IMR-90 (cell line): ENCODE measurements at regions not wholly inside any gene's neighbourhood (a gene's known extent, or its start where the extent isn't known, plus 50 kb on each side); places are given as distances from the start of the nearest gene placed in this dataset.

Source experiments
- ATAC-seq: fragments of 200-7000 bp; cut with Tn5 transposase; 2 replicates; pipeline ENCODE4 v1.9.1; 2020; ENCODE audit warnings: low read depth, mild to moderate bottlenecking, moderate library complexity
- BruUV-seq: library from RNA; stranded (reverse); fragments of 400-500 nt; replicated peaks from 2 replicates; lab custom pipeline; 2021; lab: Mats Ljungman, UMichigan
- CTCF ChIA-PET: fragments of 300-600 bp; formaldehyde crosslinking; extraction: SDS; loops from one replicate; lab custom pipeline; 2021; ENCODE audit warnings: antibody characterized with exemption; lab: Yijun Ruan, JAX
- POLR2A ChIA-PET: fragments of 300-600 bp; sonication (Branson Sonifier 250); formaldehyde crosslinking; loops from one replicate; lab custom pipeline; 2022; ENCODE audit warnings: antibody characterized with exemption; ENCODE audit not compliant: unreplicated experiment; lab: Charles Lee
- DNase-seq: peaks from one replicate; pipeline ENCODE4 v3.0.0; 2013
- H2AFZ ChIP-seq: replicated peaks from 2 replicates; pipeline ENCODE3; 2013; ENCODE audit warnings: low read length, mild to moderate bottlenecking; ENCODE audit not compliant: poor library complexity
- H2AK5ac ChIP-seq: 2 replicates; pipeline ENCODE4 v1.6.1; 2013; ENCODE audit warnings: low read depth, low read length, inconsistent platforms
- H2AK9ac ChIP-seq: replicated peaks from 2 replicates; pipeline ENCODE3; 2013; ENCODE audit warnings: mild to moderate bottlenecking, low read depth, low read length, moderate library complexity; ENCODE audit not compliant: poor library complexity
- H2BK120ac ChIP-seq: 2 replicates; pipeline ENCODE4 v1.6.1; 2013; ENCODE audit warnings: low read depth, low read length, inconsistent platforms
- H2BK15ac ChIP-seq: 3 replicates; pipeline ENCODE4 v1.6.1; 2013; ENCODE audit warnings: low read depth, low read length, inconsistent platforms
- H2BK20ac ChIP-seq: 2 replicates; pipeline ENCODE4 v1.6.1; 2013; ENCODE audit warnings: low read depth, mild to moderate bottlenecking, inconsistent platforms, low read length, moderate library complexity
- H2BK5ac ChIP-seq: 2 replicates; pipeline ENCODE4 v1.6.1; 2013; ENCODE audit warnings: mild to moderate bottlenecking, low read depth, low read length, inconsistent platforms; ENCODE audit not compliant: poor library complexity, severe bottlenecking
- H3K14ac ChIP-seq: replicated peaks from 2 replicates; pipeline ENCODE4 v1.6.1; 2013; ENCODE audit warnings: low read depth, low read length, inconsistent platforms
- H3K18ac ChIP-seq: 2 replicates; pipeline ENCODE4 v1.6.1; 2013; ENCODE audit warnings: low read depth, low read length, control low read depth
- H3K23ac ChIP-seq: 2 replicates; pipeline ENCODE4 v1.6.1; 2013; ENCODE audit warnings: low read depth, low read length, inconsistent platforms
- H3K27ac ChIP-seq: 2 replicates; pipeline ENCODE4 v1.5.1; 2013; ENCODE audit warnings: mild to moderate bottlenecking, control low read depth, low read length; ENCODE audit not compliant: insufficient read depth
- H3K27me3 ChIP-seq: 2 replicates; pipeline ENCODE4 v1.6.1; 2013; ENCODE audit warnings: low read length; ENCODE audit not compliant: control insufficient read depth, insufficient read depth
- H3K36me3 ChIP-seq: 2 replicates; pipeline ENCODE4 v1.6.1; 2013; ENCODE audit warnings: low read length, mixed read lengths; ENCODE audit not compliant: control insufficient read depth, insufficient read depth
- H3K4ac ChIP-seq: 2 replicates; pipeline ENCODE4 v1.6.1; 2013; ENCODE audit warnings: low read depth, low read length, inconsistent platforms
- H3K4me1 ChIP-seq: 2 replicates; pipeline ENCODE4 v1.6.1; 2013; ENCODE audit warnings: low read length, mixed read lengths; ENCODE audit not compliant: control insufficient read depth, insufficient read depth
- H3K4me2 ChIP-seq: 2 replicates; pipeline ENCODE4 v1.6.1; 2013; ENCODE audit warnings: low read depth, mild to moderate bottlenecking, control low read depth, low read length, moderate library complexity
- H3K4me3 ChIP-seq: 2 replicates; pipeline ENCODE4 v1.5.1; 2013; ENCODE audit warnings: low read depth, mild to moderate bottlenecking, control low read depth, low read length, moderate library complexity; ENCODE audit not compliant: insufficient read depth
- H3K56ac ChIP-seq: 2 replicates; pipeline ENCODE4 v1.6.1; 2013; ENCODE audit warnings: low read length, inconsistent platforms; ENCODE audit not compliant: insufficient read depth; ENCODE audit errors: extremely low read depth
- H3K79me1 ChIP-seq, 2 experiments: 2 replicates each; pipeline ENCODE4 v1.6.1; 2013; ENCODE audit warnings: low read length in 2 of 2, inconsistent platforms in 1 of 2, low read depth in 1 of 2
- H3K9ac ChIP-seq: 2 replicates; pipeline ENCODE4 v1.6.1; 2013; ENCODE audit warnings: low read depth, low read length, control low read depth
- H3K9me1 ChIP-seq: 2 replicates; pipeline ENCODE4 v1.6.1; 2013; ENCODE audit warnings: low read length, inconsistent platforms; ENCODE audit not compliant: insufficient read depth
- H3K9me3 ChIP-seq: 2 replicates; pipeline ENCODE4 v1.6.1; 2013; ENCODE audit warnings: low read length; ENCODE audit not compliant: control insufficient read depth, insufficient read depth
- H4K20me1 ChIP-seq: 2 replicates; pipeline ENCODE4 v1.6.1; 2013; ENCODE audit warnings: low read length, inconsistent platforms; ENCODE audit not compliant: insufficient read depth
- H4K5ac ChIP-seq: 2 replicates; pipeline ENCODE4 v1.6.1; 2013; ENCODE audit warnings: mild to moderate bottlenecking, low read depth, low read length, control low read depth
- H4K8ac ChIP-seq, 2 experiments: 2 replicates each; pipeline ENCODE4 v1.6.1; 2013; ENCODE audit warnings: low read depth in 2 of 2, low read length in 2 of 2, control low read depth in 1 of 2, inconsistent platforms in 1 of 2
- H4K91ac ChIP-seq: 2 replicates; pipeline ENCODE4 v1.6.1; 2013; ENCODE audit warnings: low read depth, low read length, inconsistent platforms; ENCODE audit not compliant: insufficient read depth
- CTCF ChIP-seq: conservative IDR thresholded peaks from 2 replicates; pipeline ENCODE4 v1.5.1; 2012; ENCODE audit warnings: mild to moderate bottlenecking, low read depth, low read length, improper control_type of control experiment
- FOS ChIP-seq: fragments of 150-350 bp; IDR thresholded peaks from 2 replicates; pipeline ENCODE4 v1.6.1; 2016; ENCODE audit warnings: low read depth, low read length
- WGBS, 2 experiments: methylation state at CpG; one replicate each; pipeline versions ENCODE4 v1.1.5 to v1.1.7; 2013; ENCODE audit warnings: missing lambda C conversion rate in 2 of 2; ENCODE audit not compliant: insufficient read length in 1 of 2; ENCODE audit errors: extremely low coverage in 2 of 2; 5-methylcytosine and 5-hydroxymethylcytosine counted together
- dilution Hi-C: fragments of 300-500 bp; cut with HindIII; formaldehyde crosslinking; loops from one replicate; pipeline ENCODE4 v1.14.3; 2018; ENCODE audit warnings: low sequenced_read_pairs; ENCODE audit not compliant: unreplicated experiment
- in situ Hi-C: fragments of 300-500 bp; cut with MboI; formaldehyde crosslinking; loops from 3 replicates; pipeline ENCODE4 v1.14.3; 2019; ENCODE audit warnings: low sequenced_read_pairs, inconsistent platforms, mixed read lengths
- intact Hi-C: fragments of 100-400 bp; cut with micrococcal nuclease; formaldehyde crosslinking; loops from 2 replicates; pipeline ENCODE4 v1.10.0; 2022

- TF ChIP-seq FOS (no peak), CTCF (no peak)
- H3K9me1 ChIP-seq = no peaks in the 10 kb centered on the region
- H2AK9ac ChIP-seq = no peak overlapping the region
- H3K27me3 ChIP-seq = no peaks in the 10 kb centered on the region
- no peaks in the 10 kb centered on the region for H3K79me1 ChIP-seq
- H3K4me2 ChIP-seq = no peak overlapping the region
- no peak overlapping the region for H2AK5ac ChIP-seq
- CTCF ChIA-PET = no interaction called here
- no peak overlapping the region for H3K4ac ChIP-seq
- intact Hi-C loops = no loop called here
- dilution Hi-C loops = no loop called here
- DNase-seq = no peak
- H4K20me1 ChIP-seq = no peaks in the 10 kb centered on the region
- H4K5ac ChIP-seq = no peak overlapping the region
- peaks cover 2% of the 10 kb centered on the region for H3K9me3 ChIP-seq
- no peak overlapping the region for H4K91ac ChIP-seq
- no peak overlapping the region for H3K4me3 ChIP-seq
- H3K36me3 ChIP-seq = no peaks in the 10 kb centered on the region
- H4K8ac ChIP-seq = no peak overlapping the region
- H3K18ac ChIP-seq = no peak overlapping the region
- no CpG with 5 or more reads among the region's 2 CpGs for WGBS, 2 experiments
- POLR2A ChIA-PET = no interaction called here
- no TSS peak for BruUV-seq
- no peak overlapping the region for H3K14ac ChIP-seq
- no peak overlapping the region for H2BK5ac ChIP-seq
- H2BK20ac ChIP-seq = no peak overlapping the region
- H3K56ac ChIP-seq = no peak overlapping the region
- in situ Hi-C loops = no loop called here
- H3K23ac ChIP-seq = no peak overlapping the region
- H3K27ac ChIP-seq = no peak overlapping the region
- no peak overlapping the region for H2BK15ac ChIP-seq
- H3K4me1 ChIP-seq = no peaks in the 10 kb centered on the region
- no peak overlapping the region for H3K9ac ChIP-seq
- H2BK120ac ChIP-seq = no peak overlapping the region
- no peak for ATAC-seq
- H2AFZ ChIP-seq = no peak overlapping the region
Observed at GRCh38 chr3:95476534-95476933, 1337.9 kb upstream of the EPHA6 start.
